ENCODE measurements at regions not wholly inside any gene's neighbourhood (a gene's known extent, or its start where the extent isn't known, plus 50 kb on each side); places are given as distances from the start of the nearest gene placed in this dataset.

DNA sequence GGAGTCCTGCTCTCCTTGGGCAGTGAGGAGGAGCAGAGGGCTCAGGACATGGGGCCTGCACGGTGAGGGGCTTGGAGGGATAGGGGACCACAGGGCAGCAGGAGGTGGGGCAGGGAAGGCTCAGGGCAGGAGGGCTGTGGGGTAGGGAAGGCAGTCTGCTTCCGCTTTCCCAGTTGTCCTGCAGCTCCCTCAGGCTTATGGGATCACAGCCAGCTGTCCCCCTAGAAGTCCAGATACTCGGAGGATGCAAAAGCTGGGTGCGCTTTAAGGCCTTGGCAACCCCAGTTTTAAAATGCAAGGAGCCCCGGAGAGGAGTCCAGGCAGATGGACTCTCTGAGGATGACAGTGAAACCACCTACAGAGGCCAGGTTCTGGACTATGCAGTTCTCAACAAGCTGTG, 299.1 kb upstream of the FOXF1 start:
- TF ChIP-seq, protein P1, sequence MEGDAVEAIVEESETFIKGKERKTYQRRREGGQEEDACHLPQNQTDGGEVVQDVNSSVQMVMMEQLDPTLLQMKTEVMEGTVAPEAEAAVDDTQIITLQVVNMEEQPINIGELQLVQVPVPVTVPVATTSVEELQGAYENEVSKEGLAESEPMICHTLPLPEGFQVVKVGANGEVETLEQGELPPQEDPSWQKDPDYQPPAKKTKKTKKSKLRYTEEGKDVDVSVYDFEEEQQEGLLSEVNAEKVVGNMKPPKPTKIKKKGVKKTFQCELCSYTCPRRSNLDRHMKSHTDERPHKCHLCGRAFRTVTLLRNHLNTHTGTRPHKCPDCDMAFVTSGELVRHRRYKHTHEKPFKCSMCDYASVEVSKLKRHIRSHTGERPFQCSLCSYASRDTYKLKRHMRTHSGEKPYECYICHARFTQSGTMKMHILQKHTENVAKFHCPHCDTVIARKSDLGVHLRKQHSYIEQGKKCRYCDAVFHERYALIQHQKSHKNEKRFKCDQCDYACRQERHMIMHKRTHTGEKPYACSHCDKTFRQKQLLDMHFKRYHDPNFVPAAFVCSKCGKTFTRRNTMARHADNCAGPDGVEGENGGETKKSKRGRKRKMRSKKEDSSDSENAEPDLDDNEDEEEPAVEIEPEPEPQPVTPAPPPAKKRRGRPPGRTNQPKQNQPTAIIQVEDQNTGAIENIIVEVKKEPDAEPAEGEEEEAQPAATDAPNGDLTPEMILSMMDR (IDR thresholded peaks at IDR 0.05): no peak
- no peak for TF ChIP-seq POLR2A (IDR thresholded peaks at IDR 0.05)

All from tibial nerve (tissue), 3 donors.